ENCODE measurements at regions not wholly inside any gene's neighbourhood (a gene's known extent, or its start where the extent isn't known, plus 50 kb on each side); places are given as distances from the start of the nearest gene placed in this dataset.

DNA sequence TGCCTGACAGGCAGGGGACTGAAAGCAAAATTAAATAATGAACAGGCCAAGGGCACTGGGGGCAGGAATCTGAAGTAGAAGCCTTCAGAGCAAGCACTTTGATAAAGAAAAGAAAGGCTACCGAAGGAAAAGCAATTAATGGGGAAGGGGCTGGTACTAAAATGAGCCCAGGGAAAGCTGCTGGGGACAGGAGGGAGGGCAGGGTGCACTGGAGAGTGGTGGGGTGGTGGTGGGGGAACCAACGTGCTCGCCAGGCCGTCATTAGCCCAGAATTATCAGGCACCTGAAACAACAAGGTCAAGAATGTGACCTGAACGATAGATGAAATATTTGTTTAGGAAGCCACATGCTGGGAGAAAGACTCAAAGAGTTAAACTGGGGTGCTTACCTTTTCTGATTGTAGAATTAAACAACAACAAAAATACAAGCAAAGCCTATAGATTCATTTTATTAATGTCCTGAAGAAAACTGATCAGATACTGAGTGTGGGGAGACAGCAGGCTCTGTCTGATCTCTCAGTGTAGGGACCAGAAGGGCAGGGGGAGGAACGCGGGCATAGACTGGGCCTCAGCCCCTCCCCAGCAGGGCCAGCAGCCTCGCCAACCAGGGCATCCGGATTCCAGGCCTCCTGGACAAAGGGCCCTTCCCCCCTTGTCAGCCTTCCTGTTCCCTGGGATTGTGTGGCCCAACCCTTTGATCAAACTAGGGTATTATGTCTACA lies 239.7 kb upstream of the KLF3 start (continued):
- TF ChIP-seq, protein P1, sequence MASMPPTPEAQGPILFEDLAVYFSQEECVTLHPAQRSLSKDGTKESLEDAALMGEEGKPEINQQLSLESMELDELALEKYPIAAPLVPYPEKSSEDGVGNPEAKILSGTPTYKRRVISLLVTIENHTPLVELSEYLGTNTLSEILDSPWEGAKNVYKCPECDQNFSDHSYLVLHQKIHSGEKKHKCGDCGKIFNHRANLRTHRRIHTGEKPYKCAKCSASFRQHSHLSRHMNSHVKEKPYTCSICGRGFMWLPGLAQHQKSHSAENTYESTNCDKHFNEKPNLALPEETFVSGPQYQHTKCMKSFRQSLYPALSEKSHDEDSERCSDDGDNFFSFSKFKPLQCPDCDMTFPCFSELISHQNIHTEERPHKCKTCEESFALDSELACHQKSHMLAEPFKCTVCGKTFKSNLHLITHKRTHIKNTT (CRISPR knock-in tag; IDR thresholded peaks at IDR 0.05), result no peak
- TF ChIP-seq RBAK (CRISPR knock-in tag; IDR thresholded peaks at IDR 0.05), result no peak
- TF ChIP-seq ZNF3 (CRISPR knock-in tag; IDR thresholded peaks at IDR 0.05), result no peak
- no peak for TF ChIP-seq ATM (IDR thresholded peaks at IDR 0.05; ENCODE audit: borderline replicate concordance)
- peak; percentile 78; the same call in 1 of the 2 replicates for TF ChIP-seq HMG20A (CRISPR knock-in tag; IDR thresholded peaks at IDR 0.05; ENCODE audit: borderline replicate concordance)
- no peak for TF ChIP-seq HNRNPLL (IDR thresholded peaks at IDR 0.05; ENCODE audit: low read depth, low read length, poor library complexity, severe bottlenecking)
- TF ChIP-seq SIN3A (IDR thresholded peaks at IDR 0.05; ENCODE audit: borderline replicate concordance, low read depth, low read length), result no peak
- TF ChIP-seq SMARCC2 (IDR thresholded peaks at IDR 0.05), result no peak
- TF ChIP-seq ISL2 (CRISPR knock-in tag; IDR thresholded peaks at IDR 0.05), result peak; percentile 79
- TF ChIP-seq SP4 (CRISPR knock-in tag; IDR thresholded peaks at IDR 0.05), result no peak
- no peak; the same call in 1 of the 2 replicates for TF ChIP-seq MEIS1 (CRISPR knock-in tag; IDR thresholded peaks at IDR 0.05; ENCODE audit: borderline replicate concordance)
- peak; percentile 6 for TF ChIP-seq MED8 (CRISPR knock-in tag; IDR thresholded peaks at IDR 0.05; ENCODE audit: insufficient replicate concordance)
- no peak for TF ChIP-seq ZNF484 (CRISPR knock-in tag; IDR thresholded peaks at IDR 0.05; ENCODE audit: borderline replicate concordance, low read depth)
- TF ChIP-seq SRY (CRISPR knock-in tag; IDR thresholded peaks at IDR 0.05), result peak; percentile 31; the same call in 1 of the 2 replicates
- TF ChIP-seq, protein P2, sequence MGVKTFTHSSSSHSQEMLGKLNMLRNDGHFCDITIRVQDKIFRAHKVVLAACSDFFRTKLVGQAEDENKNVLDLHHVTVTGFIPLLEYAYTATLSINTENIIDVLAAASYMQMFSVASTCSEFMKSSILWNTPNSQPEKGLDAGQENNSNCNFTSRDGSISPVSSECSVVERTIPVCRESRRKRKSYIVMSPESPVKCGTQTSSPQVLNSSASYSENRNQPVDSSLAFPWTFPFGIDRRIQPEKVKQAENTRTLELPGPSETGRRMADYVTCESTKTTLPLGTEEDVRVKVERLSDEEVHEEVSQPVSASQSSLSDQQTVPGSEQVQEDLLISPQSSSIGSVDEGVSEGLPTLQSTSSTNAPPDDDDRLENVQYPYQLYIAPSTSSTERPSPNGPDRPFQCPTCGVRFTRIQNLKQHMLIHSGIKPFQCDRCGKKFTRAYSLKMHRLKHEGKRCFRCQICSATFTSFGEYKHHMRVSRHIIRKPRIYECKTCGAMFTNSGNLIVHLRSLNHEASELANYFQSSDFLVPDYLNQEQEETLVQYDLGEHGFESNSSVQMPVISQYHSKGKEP (CRISPR knock-in tag; IDR thresholded peaks at IDR 0.05), result no peak
- peak in 1 of 2 experiments; percentile 65; a peak in 2 of 4 replicates for TF ChIP-seq EP300 (IDR thresholded peaks at IDR 0.05; ENCODE audit: low read depth in 2 of 2, low read length in 2 of 2)
- TF ChIP-seq EP300 (CRISPR knock-in tag; IDR thresholded peaks at IDR 0.05; ENCODE audit: borderline replicate concordance), result no peak
- peak; percentile 63; the same call in 1 of the 2 replicates for TF ChIP-seq ZNF350 (CRISPR knock-in tag; IDR thresholded peaks at IDR 0.05; ENCODE audit: borderline replicate concordance, low read depth)
- TF ChIP-seq EZH2 (conservative IDR thresholded peaks at IDR 0.05; ENCODE audit: low read depth, low read length), result no peak
- TF ChIP-seq SOX13 (IDR thresholded peaks at IDR 0.05), result peak; percentile 57; the same call in 1 of the 2 replicates
- peak in 1 of 2 experiments; percentile 89; a peak in 2 of 4 replicates for TF ChIP-seq SOX13 (CRISPR knock-in tag; conservative IDR thresholded peaks at IDR 0.05 in 1 of 2, IDR thresholded peaks at IDR 0.05 in 1 of 2)
- TF ChIP-seq, protein P3, sequence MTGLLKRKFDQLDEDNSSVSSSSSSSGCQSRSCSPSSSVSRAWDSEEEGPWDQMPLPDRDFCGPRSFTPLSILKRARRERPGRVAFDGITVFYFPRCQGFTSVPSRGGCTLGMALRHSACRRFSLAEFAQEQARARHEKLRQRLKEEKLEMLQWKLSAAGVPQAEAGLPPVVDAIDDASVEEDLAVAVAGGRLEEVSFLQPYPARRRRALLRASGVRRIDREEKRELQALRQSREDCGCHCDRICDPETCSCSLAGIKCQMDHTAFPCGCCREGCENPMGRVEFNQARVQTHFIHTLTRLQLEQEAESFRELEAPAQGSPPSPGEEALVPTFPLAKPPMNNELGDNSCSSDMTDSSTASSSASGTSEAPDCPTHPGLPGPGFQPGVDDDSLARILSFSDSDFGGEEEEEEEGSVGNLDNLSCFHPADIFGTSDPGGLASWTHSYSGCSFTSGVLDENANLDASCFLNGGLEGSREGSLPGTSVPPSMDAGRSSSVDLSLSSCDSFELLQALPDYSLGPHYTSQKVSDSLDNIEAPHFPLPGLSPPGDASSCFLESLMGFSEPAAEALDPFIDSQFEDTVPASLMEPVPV (CRISPR knock-in tag; IDR thresholded peaks at IDR 0.05), result 0 out of 2 replicates have a peak, but pooled peaks have one; percentile 62
- no peak; the same call in none of the 2 replicates for TF ChIP-seq MTA1 (CRISPR knock-in tag; IDR thresholded peaks at IDR 0.05; ENCODE audit: borderline replicate concordance)
- no peak for TF ChIP-seq NCOA1 (CRISPR knock-in tag; IDR thresholded peaks at IDR 0.05)
- 0 out of 2 replicates have a peak, but pooled peaks have one; percentile 76 for TF ChIP-seq SNAI1 (CRISPR knock-in tag; IDR thresholded peaks at IDR 0.05; ENCODE audit: borderline replicate concordance)
- TF ChIP-seq RELA (CRISPR knock-in tag; IDR thresholded peaks at IDR 0.05), result no peak
- 0 out of 2 replicates have a peak, but pooled peaks have one; percentile 30 for TF ChIP-seq ZSCAN29 (CRISPR knock-in tag; conservative IDR thresholded peaks at IDR 0.05)
